ENCODE measurements at regions not wholly inside any gene's neighbourhood (a gene's known extent, or its start where the extent isn't known, plus 50 kb on each side); places are given as distances from the start of the nearest gene placed in this dataset.
A peak's percentile ranks its signal among the peaks of the same experiment; 100 is the strongest.

- no peak for DNase-seq
Measured at GRCh38 chr6:10235344-10235743, 179.5 kb downstream of the TFAP2A start.

- DNase-seq: no peak
Measured at GRCh38 chr6:10230531-10230930, 184.3 kb downstream of the TFAP2A start.

GRCh38 chr6:10223841-10224240, 191.0 kb downstream of the TFAP2A start:
- DNase-seq: no peak

- no peak for DNase-seq
Measured at GRCh38 chr6:10221178-10221577, 193.7 kb downstream of the TFAP2A start.

- DNase-seq: no peak
Measured at GRCh38 chr6:10219510-10219909, 195.4 kb downstream of the TFAP2A start.

GRCh38 chr6:10217111-10217510, 197.8 kb downstream of the TFAP2A start:
- no peak for DNase-seq

- DNase-seq: no peak
Measured at GRCh38 chr6:10215326-10216110, 199.4 kb downstream of the TFAP2A start.

GRCh38 chr6:10210052-10210451, 204.8 kb downstream of the TFAP2A start:
- DNase-seq: no peak

- DNase-seq: no peak
Measured at GRCh38 chr6:10205892-10206291, 209.0 kb downstream of the TFAP2A start.

- no peak for DNase-seq
Measured at GRCh38 chr6:10205120-10205519, 209.8 kb downstream of the TFAP2A start.

GRCh38 chr6:10203651-10204050, 211.2 kb downstream of the TFAP2A start:
- DNase-seq: no peak

- no peak for DNase-seq
Measured at GRCh38 chr6:10202581-10202980, 212.3 kb downstream of the TFAP2A start.

- no peak for DNase-seq
Measured at GRCh38 chr6:10201606-10202510, 213.0 kb downstream of the TFAP2A start.

- no peak for DNase-seq
Measured at GRCh38 chr6:10196090-10196489, 218.8 kb downstream of the TFAP2A start.

- DNase-seq: no peak
Measured at GRCh38 chr6:10194816-10195672, 219.8 kb downstream of the TFAP2A start.

- no peak for DNase-seq
Measured at GRCh38 chr6:10193321-10193720, 221.6 kb downstream of the TFAP2A start.

- no peak for DNase-seq
Measured at GRCh38 chr6:10190042-10190441, 224.8 kb downstream of the TFAP2A start.

GRCh38 chr6:10184371-10185227, 230.3 kb downstream of the TFAP2A start:
- no peak for DNase-seq

- DNase-seq: no peak
Measured at GRCh38 chr6:10180138-10181074, 234.5 kb downstream of the TFAP2A start.

GRCh38 chr6:10177704-10178103, 237.2 kb downstream of the TFAP2A start:
- peak; percentile 33 for DNase-seq

- DNase-seq: no peak
Measured at GRCh38 chr6:10175362-10175761, 239.5 kb downstream of the TFAP2A start.
